ACC112 (cell line): ENCODE measurements at regions not wholly inside any gene's neighbourhood (a gene's known extent, or its start where the extent isn't known, plus 50 kb on each side); places are given as distances from the start of the nearest gene placed in this dataset.
"Not testable (repeated sequence)": the region's sequence is repeated elsewhere in the genome, so short reads cannot be mapped to it uniquely, and the experiment has no call there.

Source experiments
- H2AFZ ChIP-seq: fragments of 200-600 bp; sonication (generic); one replicate; pipeline ENCODE4 v1.6.0; 2017; ENCODE audit warnings: antibody characterized with exemption, low read length; ENCODE audit not compliant: unreplicated experiment
- H3K27ac ChIP-seq: fragments of 200-600 bp; sonication (generic); 2 replicates; pipeline ENCODE4 v1.5.1; 2014; ENCODE audit warnings: low read depth, mild to moderate bottlenecking, antibody characterized with exemption, low read length, moderate library complexity
- H3K27me3 ChIP-seq: fragments of 200-600 bp; sonication (generic); 2 replicates; pipeline ENCODE4 v1.6.1; 2014; ENCODE audit warnings: mild to moderate bottlenecking, antibody characterized with exemption, low read length, moderate library complexity, mixed read lengths; ENCODE audit not compliant: insufficient read depth
- H3K36me3 ChIP-seq: fragments of 200-600 bp; sonication (generic); 2 replicates; pipeline ENCODE4 v1.6.1; 2016; ENCODE audit warnings: mild to moderate bottlenecking, antibody characterized with exemption, low read length, moderate library complexity, mixed read lengths; ENCODE audit not compliant: insufficient read depth
- H3K4me1 ChIP-seq: fragments of 200-600 bp; sonication (generic); one replicate; pipeline ENCODE4 v1.6.1; 2016; ENCODE audit warnings: low read length, mixed read lengths; ENCODE audit not compliant: insufficient read depth, unreplicated experiment, control insufficient read depth
- H3K4me3 ChIP-seq: fragments of 200-600 bp; sonication (generic); 2 replicates; pipeline ENCODE4 v1.5.1; 2014; ENCODE audit warnings: mild to moderate bottlenecking, low read depth, low read length
- H3K79me2 ChIP-seq: fragments of 200-600 bp; sonication (generic); one replicate; pipeline ENCODE4 v1.6.0; 2016; ENCODE audit warnings: low read length; ENCODE audit not compliant: control insufficient read depth, unreplicated experiment, insufficient read depth

GRCh38 chr12:33926095-33926494, 96.2 kb upstream of the ALG10 start:
- no peak overlapping the region for H3K4me3 ChIP-seq
- no peaks in the 10 kb centered on the region for H3K4me1 ChIP-seq
- H2AFZ ChIP-seq = no peak overlapping the region
- no peaks in the 10 kb centered on the region for H3K79me2 ChIP-seq
- H3K27ac ChIP-seq = no peak overlapping the region
- no peaks in the 10 kb centered on the region for H3K36me3 ChIP-seq
- no peaks in the 10 kb centered on the region for H3K27me3 ChIP-seq

GRCh38 chr12:33937669-33938068, 84.6 kb upstream of the ALG10 start:
- H2AFZ ChIP-seq, H3K4me3 ChIP-seq, H3K36me3 ChIP-seq, H3K79me2 ChIP-seq, H3K4me1 ChIP-seq, H3K27ac ChIP-seq, H3K27me3 ChIP-seq: not testable (repeated sequence)

GRCh38 chr12:33942172-33942571, 80.1 kb upstream of the ALG10 start:
- Histone ChIP-seq H3K36me3 (no peaks in the 10 kb centered on the region), H3K27me3 (no peaks in the 10 kb centered on the region), H2AFZ (no peak overlapping the region), H3K4me1 (no peaks in the 10 kb centered on the region), H3K79me2 (no peaks in the 10 kb centered on the region), H3K27ac (no peak overlapping the region), H3K4me3 (no peak overlapping the region)

GRCh38 chr12:33944703-33945437, 77.4 kb upstream of the ALG10 start:
- Histone ChIP-seq H3K4me3 (no peak overlapping the region), H3K79me2 (no peaks in the 10 kb centered on the region), H3K27ac (no peak overlapping the region), H3K4me1 (no peaks in the 10 kb centered on the region), H3K36me3 (no peaks in the 10 kb centered on the region), H3K27me3 (no peaks in the 10 kb centered on the region), H2AFZ (no peak overlapping the region)

- Histone ChIP-seq H3K79me2 (no peaks in the 10 kb centered on the region), H3K27me3 (no peaks in the 10 kb centered on the region), H3K4me1 (no peaks in the 10 kb centered on the region), H3K4me3 (no peak overlapping the region), H3K27ac (no peak overlapping the region), H3K36me3 (no peaks in the 10 kb centered on the region), H2AFZ (no peak overlapping the region)
These were observed 76.9 kb upstream of the ALG10 start for GRCh38 chr12:33945438-33945784.

- H3K4me3 ChIP-seq, H2AFZ ChIP-seq, H3K36me3 ChIP-seq, H3K4me1 ChIP-seq, H3K27me3 ChIP-seq, H3K27ac ChIP-seq, H3K79me2 ChIP-seq: not testable (repeated sequence)
These were observed 56.1 kb upstream of the ALG10 start for GRCh38 chr12:33966219-33966618.

GRCh38 chr12:33967760-33968159, 54.5 kb upstream of the ALG10 start:
- H3K27ac ChIP-seq = no peak overlapping the region

More at GRCh38 chr12:33967760-33968159, 54.5 kb upstream of the ALG10 start:
- H2AFZ ChIP-seq = no peak overlapping the region
- no peaks in the 10 kb centered on the region for H3K27me3 ChIP-seq
- no peaks in the 10 kb centered on the region for H3K36me3 ChIP-seq
- H3K4me1 ChIP-seq = no peaks in the 10 kb centered on the region
- H3K4me3 ChIP-seq = no peak overlapping the region
- no peaks in the 10 kb centered on the region for H3K79me2 ChIP-seq
